K562 (cell line): ENCODE measurements at regions not wholly inside any gene's neighbourhood (a gene's known extent, or its start where the extent isn't known, plus 50 kb on each side); places are given as distances from the start of the nearest gene placed in this dataset.

Experiments
- ATAC-seq: fragments of 200-7000 bp; cut with Tn5 transposase; 3 replicates; pipeline ENCODE4 v1.9.1; 2020; ENCODE audit warnings: moderate library complexity
- BruUV-seq: library from RNA; stranded (reverse); fragments of 400-500 nt; replicated peaks from 2 replicates; lab custom pipeline; 2021; lab: Mats Ljungman, UMichigan
- CTCF ChIA-PET: fragments of 300-600 bp; formaldehyde crosslinking; extraction: SDS; loops from one replicate; lab custom pipeline; 2021; ENCODE audit warnings: low intra/inter-chr PET ratio; lab: Yijun Ruan, JAX
- POLR2A ChIA-PET: fragments of 300-600, 350-650 bp; sonication (Branson Sonifier 250); formaldehyde crosslinking; extraction: SDS; loops from one replicate; lab custom pipeline; 2021; ENCODE audit warnings: antibody characterized with exemption, inconsistent platforms; lab: Yijun Ruan, JAX
- DNase-seq, 4 experiments: peaks; one replicate each; pipeline versions ENCODE4 v3.0.0 to v3.0.0-alpha.2; 2011 to 2018; ENCODE audit warnings: low spot score in 3 of 4, mixed read lengths in 3 of 4; ENCODE audit errors: extremely low read depth in 1 of 4
- FAIRE-seq: peaks from 2 replicates; lab custom pipeline; 2011; peaks lifted over from hg19 to GRCh38; lab: Jason Lieb, UNC
- H2AFZ ChIP-seq: 2 replicates; pipeline ENCODE4 v1.6.0; 2011; ENCODE audit warnings: low read depth, low read length, control low read depth, inconsistent platforms
- H3K27ac ChIP-seq: fragments of 200-600 bp; 3 replicates; pipeline ENCODE4 v1.8.0; 2011; ENCODE audit warnings: low read depth, mild to moderate bottlenecking, control low read depth, inconsistent platforms, low read length, moderate library complexity, mixed read lengths; ENCODE audit errors: extremely low read depth
- H3K27me3 ChIP-seq, 2 experiments: fragments of 300-600 bp in 1 of 2; 2 replicates in 1 of 2; 3 replicates in 1 of 2; pipeline versions ENCODE4 v1.6.0 to v1.8.0; 2011; ENCODE audit warnings: inconsistent platforms in 2 of 2, low read length in 2 of 2, mild to moderate bottlenecking in 1 of 2, mixed read lengths in 1 of 2, moderate library complexity in 1 of 2; ENCODE audit not compliant: control insufficient read depth in 2 of 2, insufficient read depth in 2 of 2
- H3K36me3 ChIP-seq: fragments of 300-600 bp; 3 replicates; pipeline ENCODE4 v1.8.0; 2011; ENCODE audit warnings: mild to moderate bottlenecking, low read length, inconsistent platforms; ENCODE audit not compliant: control insufficient read depth, insufficient read depth
- H3K4me1 ChIP-seq, 2 experiments: fragments of 200-600 bp in 1 of 2; replicated peaks in 1 of 2; 2 replicates in 1 of 2; 3 replicates in 1 of 2; pipeline versions ENCODE4 v1.5.1 to v1.8.0; 2011; ENCODE audit warnings: inconsistent platforms in 2 of 2, low read length in 2 of 2, mild to moderate bottlenecking in 1 of 2, mixed read lengths in 1 of 2, moderate library complexity in 1 of 2; ENCODE audit not compliant: control insufficient read depth in 2 of 2, insufficient read depth in 2 of 2
- H3K4me2 ChIP-seq: 2 replicates; pipeline ENCODE4 v1.6.1; 2011; ENCODE audit warnings: low read length, control low read depth, inconsistent platforms, mixed read lengths; ENCODE audit not compliant: insufficient read depth
- H3K4me3 ChIP-seq: fragments of 200-600 bp; sonication (generic), shearing (Covaris generic); 2 replicates; pipeline ENCODE4 v1.5.1; 2016; ENCODE audit warnings: control low read depth, inconsistent platforms
- H3K79me2 ChIP-seq: fragments of 200-600 bp; 3 replicates; pipeline ENCODE4 v1.8.0; 2011; ENCODE audit warnings: low read length, inconsistent platforms; ENCODE audit not compliant: control insufficient read depth, insufficient read depth
- H3K9ac ChIP-seq, 2 experiments: 2 replicates each; pipeline versions ENCODE4 v1.6.0 to v1.6.1; 2011; ENCODE audit warnings: low read depth in 2 of 2, low read length in 2 of 2, control low read depth in 1 of 2, inconsistent platforms in 1 of 2, mild to moderate bottlenecking in 1 of 2, mixed read lengths in 1 of 2; ENCODE audit not compliant: insufficient read depth in 1 of 2
- H3K9me1 ChIP-seq: one replicate; pipeline ENCODE4 v1.6.0; 2011; ENCODE audit warnings: inconsistent platforms, mild to moderate bottlenecking, low read length, moderate library complexity; ENCODE audit not compliant: control insufficient read depth, insufficient read depth
- H3K9me3 ChIP-seq: replicated peaks from 2 replicates; pipeline ENCODE4 v1.5.1; 2011; ENCODE audit warnings: low read depth, low read length, inconsistent platforms; ENCODE audit not compliant: control insufficient read depth, insufficient read depth
- H4K20me1 ChIP-seq: replicated peaks from 2 replicates; pipeline ENCODE4 v1.6.1; 2011; ENCODE audit warnings: low read length, inconsistent platforms, mixed read lengths; ENCODE audit not compliant: control insufficient read depth, insufficient read depth
- COPS2 ChIP-seq: fragments of 450-650 bp; conservative IDR thresholded peaks from 2 replicates; pipeline ENCODE4 v1.6.1; 2016; ENCODE audit warnings: mild to moderate bottlenecking, moderate library complexity
- CTCF ChIP-seq, 3 experiments: IDR thresholded peaks in 2 of 3; conservative IDR thresholded peaks in 1 of 3; 2 replicates each; pipeline ENCODE4 v1.5.1; 2011 to 2012; ENCODE audit warnings: low read length in 3 of 3, mild to moderate bottlenecking in 3 of 3, control low read depth in 2 of 3, improper control_type of control experiment in 1 of 3, inconsistent platforms in 1 of 3, low read depth in 1 of 3, mixed read lengths in 1 of 3, moderate library complexity in 1 of 3; ENCODE audit not compliant: insufficient read depth in 2 of 3
- ID3 ChIP-seq, 2 experiments: fragments of 250-450 bp in 1 of 2; fragments of 450-650 bp in 1 of 2; sonication (Bioruptor Pico) in 1 of 2; IDR thresholded peaks; 2 replicates each; pipeline versions ENCODE4 v1.6.1 to v1.8.0; 2016 to 2021; ENCODE audit warnings: mild to moderate bottlenecking in 2 of 2, moderate library complexity in 2 of 2, missing compliant biosample characterization in 1 of 2, missing genetic modification characterization in 1 of 2
- JUN ChIP-seq, 2 experiments: sonication (generic) in 1 of 2; formaldehyde crosslinking in 1 of 2; IDR thresholded peaks; 2 replicates each; pipeline versions ENCODE4 v1.6.1 to v1.8.0; 2012 to 2022; ENCODE audit warnings: borderline replicate concordance in 2 of 2, mild to moderate bottlenecking in 2 of 2, improper control_type of control experiment in 1 of 2, low read depth in 1 of 2, low read length in 1 of 2, missing genetic modification reagents in 1 of 2
- PRMT5 ChIP-seq: sonication (generic); formaldehyde crosslinking; IDR thresholded peaks from 2 replicates; pipeline ENCODE4 v1.5.0; 2020; ENCODE audit warnings: missing genetic modification reagents
- PTRF ChIP-seq: fragments of 450-650 bp; IDR thresholded peaks from 2 replicates; pipeline ENCODE4 v1.6.1; 2016; ENCODE audit warnings: mild to moderate bottlenecking, missing genetic modification characterization, missing compliant biosample characterization
- STAT6 ChIP-seq: sonication (generic); formaldehyde crosslinking; IDR thresholded peaks from 2 replicates; pipeline ENCODE4 v1.8.1; 2023; ENCODE audit warnings: mild to moderate bottlenecking, missing genetic modification reagents
- TBP ChIP-seq: optimal IDR thresholded peaks from 2 replicates; pipeline ENCODE3; 2011; ENCODE audit warnings: low read depth, low read length, improper control_type of control experiment
- ZNF280B ChIP-seq: fragments of 250-450 bp; sonication (Bioruptor Pico); IDR thresholded peaks from 2 replicates; pipeline ENCODE4 v1.5.1; 2021; ENCODE audit warnings: mild to moderate bottlenecking
- WGBS: fragments of 100-300 bp; shearing (Covaris generic); methylation state at CpG from one replicate; pipeline ENCODE4 v1.1.6; 2016; ENCODE audit warnings: low coverage, mixed read lengths; ENCODE audit not compliant: insufficient coverage; ENCODE audit errors: missing lambda C conversion rate; 5-methylcytosine and 5-hydroxymethylcytosine counted together
- in situ Hi-C: fragments of 300-500 bp; cut with MboI; formaldehyde crosslinking; loops from 4 replicates; pipeline ENCODE4 v1.15.0; 2018; ENCODE audit warnings: inconsistent platforms, mixed read lengths
- intact Hi-C: fragments of 100-400 bp; cut with micrococcal nuclease; formaldehyde crosslinking; loops from 2 replicates; pipeline ENCODE4 v1.14.2; 2022
- TF ChIP-seq, protein P1 (sequence below): fragments of 250-450 bp; sonication (Bioruptor Pico); IDR thresholded peaks from 2 replicates; pipeline ENCODE4 v1.9.0; 2021; ENCODE audit warnings: mild to moderate bottlenecking, inconsistent platforms

GRCh38 chr14:65957631-65958205, 528.5 kb upstream of the CCDC196 start:
- in situ Hi-C loops (loop anchor here (10.0 to 25.0 kb wide), 2 partner anchors 545 to 793 kb away; partner anchors contain the start of gene FUT8), intact Hi-C loops (loop anchor here (2.0 to 10.0 kb wide), 4 partner anchors 133 to 793 kb away; no protein-coding TSS in a partner anchor)
- ChIA-PET POLR2A (interaction anchor here (0.6 kb wide), 1 partner anchor 155 kb away, joined by 3 read pairs; no protein-coding TSS in a partner anchor), CTCF (interaction anchor here (1.4 to 1.7 kb wide), 2 partner anchors 542 to 794 kb away, joined by 3 to 9 read pairs; no protein-coding TSS in a partner anchor)
- Histone ChIP-seq H3K4me2 (no peak overlapping the region), H4K20me1 (no peaks in the 10 kb centered on the region), H3K36me3 (no peaks in the 10 kb centered on the region), H3K27me3 (no peaks in the 10 kb centered on the region; a peak in 1 of 5 replicates), H3K9me1 (no peaks in the 10 kb centered on the region), H3K79me2 (no peaks in the 10 kb centered on the region), H3K9me3 (no peaks in the 10 kb centered on the region), H3K4me1 (no peaks in the 10 kb centered on the region), H2AFZ (no peak overlapping the region), H3K27ac (no peak overlapping the region), H3K9ac (no peak overlapping the region), H3K4me3 (no peak overlapping the region)
- WGBS, result 27% methylated on average over 3 of the region's 8 CpGs
- DNase-seq, result no peak
- ATAC-seq, result no peak
- no peak for FAIRE-seq
- BruUV-seq, result no TSS peak
- no peak for TF ChIP-seq TBP
- no peak for TF ChIP-seq PTRF (tag)
- no peak for TF ChIP-seq CTCF (IDR thresholded peaks at IDR 0.05 in 2 of 3, conservative IDR thresholded peaks at IDR 0.05 in 1 of 3; ENCODE audit: insufficient read depth in 2 of 3, low read depth in 1 of 3, low read length in 3 of 3)
- TF ChIP-seq ZNF280B (CRISPR knock-in tag), result no peak
- no peak for TF ChIP-seq ID3 (CRISPR knock-in tag; IDR thresholded peaks at IDR 0.05)
- TF ChIP-seq ID3 (tag; IDR thresholded peaks at IDR 0.05), result no peak
- TF ChIP-seq JUN (IDR thresholded peaks at IDR 0.05; ENCODE audit: borderline replicate concordance, low read depth, low read length), result no peak
- no peak for TF ChIP-seq JUN (CRISPR knock-in tag; IDR thresholded peaks at IDR 0.05; ENCODE audit: borderline replicate concordance)
- no peak for TF ChIP-seq COPS2
- TF ChIP-seq, protein P1, sequence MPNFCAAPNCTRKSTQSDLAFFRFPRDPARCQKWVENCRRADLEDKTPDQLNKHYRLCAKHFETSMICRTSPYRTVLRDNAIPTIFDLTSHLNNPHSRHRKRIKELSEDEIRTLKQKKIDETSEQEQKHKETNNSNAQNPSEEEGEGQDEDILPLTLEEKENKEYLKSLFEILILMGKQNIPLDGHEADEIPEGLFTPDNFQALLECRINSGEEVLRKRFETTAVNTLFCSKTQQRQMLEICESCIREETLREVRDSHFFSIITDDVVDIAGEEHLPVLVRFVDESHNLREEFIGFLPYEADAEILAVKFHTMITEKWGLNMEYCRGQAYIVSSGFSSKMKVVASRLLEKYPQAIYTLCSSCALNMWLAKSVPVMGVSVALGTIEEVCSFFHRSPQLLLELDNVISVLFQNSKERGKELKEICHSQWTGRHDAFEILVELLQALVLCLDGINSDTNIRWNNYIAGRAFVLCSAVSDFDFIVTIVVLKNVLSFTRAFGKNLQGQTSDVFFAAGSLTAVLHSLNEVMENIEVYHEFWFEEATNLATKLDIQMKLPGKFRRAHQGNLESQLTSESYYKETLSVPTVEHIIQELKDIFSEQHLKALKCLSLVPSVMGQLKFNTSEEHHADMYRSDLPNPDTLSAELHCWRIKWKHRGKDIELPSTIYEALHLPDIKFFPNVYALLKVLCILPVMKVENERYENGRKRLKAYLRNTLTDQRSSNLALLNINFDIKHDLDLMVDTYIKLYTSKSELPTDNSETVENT (CRISPR knock-in tag), result no peak
- no peak for TF ChIP-seq STAT6
- no peak for TF ChIP-seq PRMT5
